HG03045 (cell line): ENCODE measurements at regions not wholly inside any gene's neighbourhood (a gene's known extent, or its start where the extent isn't known, plus 50 kb on each side); places are given as distances from the start of the nearest gene placed in this dataset.
"Not testable (repeated sequence)": the region's sequence is repeated elsewhere in the genome, so short reads cannot be mapped to it uniquely, and the experiment has no call there.

ENCODE experiments used
- ATAC-seq: cut with Tn5 transposase; IDR thresholded peaks from one replicate; pipeline ENCODE4 v1.9.1; 2021; ENCODE audit warnings: mild to moderate bottlenecking, moderate library complexity; ENCODE audit not compliant: unreplicated experiment

DNA sequence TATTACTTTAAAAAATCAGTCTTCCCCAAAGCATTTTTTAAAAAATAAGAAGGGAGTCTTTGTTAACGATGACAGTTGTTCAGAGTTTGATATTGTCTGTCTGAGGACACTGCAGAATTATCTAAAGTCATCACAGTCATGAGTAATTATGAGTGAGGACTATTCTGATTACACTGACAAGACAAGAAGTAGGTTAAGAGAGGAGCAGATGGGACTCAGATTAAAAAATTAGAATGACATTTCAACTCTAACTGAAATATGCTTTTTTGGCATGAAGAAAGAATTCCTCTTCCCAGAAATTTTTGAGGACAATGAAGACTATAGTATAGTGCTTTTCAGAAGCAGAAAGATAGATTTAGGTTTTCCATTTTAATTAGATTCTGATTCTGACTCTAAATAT is 456.5 kb downstream of the EPHA7 start:
- ATAC-seq, result no peak

DNA sequence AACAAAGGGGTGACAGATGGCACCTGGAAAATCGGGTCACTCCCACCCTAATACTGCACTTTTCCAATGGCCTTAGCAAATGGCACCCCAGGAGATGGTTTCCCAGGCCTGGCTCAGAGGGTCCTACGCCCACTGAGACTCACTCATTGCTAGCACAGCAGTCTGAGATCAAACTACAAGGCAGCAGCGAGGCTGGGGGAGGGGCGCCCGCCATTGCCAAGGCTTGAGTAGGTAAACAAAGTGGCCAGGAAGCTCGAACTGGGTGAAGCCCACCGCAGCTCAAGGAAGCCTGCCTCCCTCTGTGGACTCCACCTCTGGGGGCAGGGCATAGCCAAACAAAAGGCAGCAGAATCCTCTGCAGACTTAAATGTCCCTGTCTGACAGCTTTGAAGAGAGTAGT is 467.2 kb downstream of the EPHA7 start:
- not testable (repeated sequence) for ATAC-seq

DNA sequence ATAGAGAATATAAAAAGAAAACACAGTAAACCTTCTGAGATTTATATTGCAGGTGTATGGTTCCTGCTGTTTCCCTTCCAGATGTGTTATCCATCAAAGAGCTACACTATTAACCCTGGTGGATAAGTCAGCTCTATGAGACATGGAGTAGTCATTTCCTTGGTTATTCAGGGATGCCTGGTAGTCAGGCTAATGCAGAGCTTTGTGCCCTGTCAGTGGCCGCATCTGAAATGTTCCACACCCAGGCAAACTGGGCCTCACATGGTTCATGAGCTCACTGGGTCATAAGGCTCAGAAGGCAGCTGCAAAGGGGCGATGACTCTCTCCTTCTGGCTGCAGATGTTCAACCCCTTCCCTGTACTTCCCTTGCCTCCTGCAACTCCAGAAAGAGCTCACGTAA is 473.6 kb downstream of the EPHA7 start:
- no peak for ATAC-seq

DNA sequence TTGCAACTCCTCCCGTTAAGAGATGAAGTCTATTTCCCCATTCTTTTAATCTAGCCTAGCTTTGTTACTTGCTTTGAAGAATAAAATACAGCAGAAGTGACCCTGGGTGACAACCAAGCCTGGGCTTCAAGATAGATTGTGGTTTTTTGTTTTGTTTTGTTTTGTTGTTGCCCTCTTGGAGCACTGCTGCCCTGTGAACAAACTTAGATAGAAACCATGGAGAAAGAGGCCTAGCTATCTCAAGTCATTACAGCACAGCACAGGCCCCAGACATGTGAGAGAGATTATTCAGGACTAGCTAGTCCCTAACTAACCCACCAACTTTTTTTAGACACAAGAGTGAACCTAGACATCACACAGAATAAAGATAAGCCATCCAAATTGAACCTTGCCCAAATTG is 475.2 kb downstream of the EPHA7 start:
- no peak for ATAC-seq

DNA sequence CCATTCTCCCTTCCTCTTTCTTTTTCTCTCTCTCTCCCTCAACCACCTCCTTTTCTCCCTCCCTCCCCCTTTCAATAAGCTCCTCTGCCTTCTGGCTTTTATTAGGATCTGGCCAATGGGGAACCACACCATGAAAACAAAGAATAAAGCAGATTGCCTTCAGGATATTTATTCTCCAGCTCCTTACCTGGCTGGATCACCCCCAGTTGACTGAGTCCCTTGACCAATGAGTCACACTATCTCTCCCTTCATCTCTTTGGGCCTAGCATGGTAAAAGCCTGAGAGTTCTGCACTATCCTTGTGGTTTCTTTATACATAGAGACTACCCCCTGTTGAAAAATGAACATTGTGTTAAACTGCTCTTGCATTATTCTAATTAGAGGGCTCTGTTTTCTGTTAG is 476.8 kb downstream of the EPHA7 start:
- no peak for ATAC-seq

DNA sequence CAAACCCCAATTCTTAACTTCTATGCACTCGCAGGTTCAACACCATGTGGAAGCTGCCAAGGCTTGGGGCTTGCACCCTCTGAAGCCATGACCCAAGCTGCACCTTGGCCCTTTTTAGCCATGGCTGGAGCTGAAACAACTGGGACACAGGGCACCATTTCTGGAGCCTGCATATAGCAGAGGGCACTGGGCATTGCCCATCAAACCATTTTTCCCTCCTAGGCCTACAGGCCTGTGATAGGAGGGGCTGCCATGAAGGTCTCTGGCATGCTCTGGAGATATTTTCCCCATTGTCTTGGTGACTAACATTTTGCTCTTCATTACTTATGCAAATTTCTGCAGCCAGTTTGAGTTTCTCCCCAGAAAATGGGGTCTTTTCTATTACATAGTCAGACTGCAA is 484.7 kb downstream of the EPHA7 start:
- ATAC-seq, result no peak

DNA sequence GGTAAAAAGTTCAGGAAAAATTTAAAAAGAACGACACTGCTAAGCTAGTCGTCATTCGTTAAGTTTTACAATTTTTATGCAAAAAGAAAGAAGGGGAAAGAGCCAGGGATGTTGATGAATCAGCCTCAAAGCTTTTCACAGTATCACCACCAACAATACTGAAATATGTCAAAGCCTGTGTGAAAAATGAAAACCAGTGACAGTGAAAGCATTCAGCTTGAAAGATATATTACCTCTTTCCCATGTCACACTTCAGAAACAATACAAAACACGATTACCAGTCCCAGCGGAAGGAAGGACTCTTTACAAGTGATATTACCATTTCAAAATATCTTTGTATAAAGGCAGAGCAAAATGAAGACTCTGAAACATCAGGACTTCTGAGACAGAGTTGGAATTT is 489.2 kb downstream of the EPHA7 start:
- ATAC-seq, result no peak

DNA sequence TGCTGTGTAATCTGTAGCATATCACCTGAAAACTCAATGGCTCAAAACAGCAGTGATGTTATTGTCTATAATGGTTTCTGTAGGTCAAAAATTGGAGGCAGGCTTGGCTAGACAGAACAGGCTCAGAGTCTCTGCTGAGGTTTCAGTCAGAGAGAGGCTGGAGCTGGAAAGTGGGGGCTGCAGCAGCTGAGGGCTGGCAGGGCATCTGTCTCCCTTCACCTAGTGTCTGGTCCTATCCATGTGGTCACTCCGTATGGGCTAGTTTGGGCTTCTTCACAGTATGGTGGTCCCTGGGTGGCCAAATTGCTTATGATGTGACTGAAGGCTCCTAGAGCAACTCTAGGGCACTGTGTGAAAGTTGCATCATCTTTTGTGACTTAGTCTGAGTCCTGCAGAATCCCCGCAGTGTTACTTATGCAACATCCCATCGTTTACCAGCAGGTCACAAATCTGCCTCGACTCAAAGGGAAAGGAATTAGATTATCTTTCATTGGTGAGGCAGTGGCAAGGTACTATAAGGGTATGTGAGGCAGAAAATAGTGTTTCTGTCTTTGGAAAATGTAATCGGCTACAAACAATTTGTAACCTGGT is 497.0 kb downstream of the EPHA7 start:
- ATAC-seq, result no peak

DNA sequence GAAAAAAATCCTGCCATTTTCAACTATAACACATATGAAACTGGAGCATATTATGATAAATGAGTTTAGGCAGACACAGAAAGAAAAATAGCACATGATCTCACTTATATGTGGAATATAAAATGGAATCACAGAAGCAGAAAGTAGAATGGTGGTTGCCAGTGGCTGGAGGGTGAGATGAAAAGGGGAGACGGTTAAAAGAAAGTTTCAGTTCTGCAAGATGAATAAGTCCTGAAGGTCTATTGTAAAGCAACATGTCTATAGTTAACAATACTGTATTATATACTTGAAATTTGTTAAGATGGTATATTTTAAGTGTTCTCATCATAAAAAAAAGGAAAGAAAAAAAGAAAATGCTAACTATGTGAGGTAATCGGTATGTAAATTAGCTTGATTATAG is 503.9 kb downstream of the EPHA7 start:
- no peak for ATAC-seq

DNA sequence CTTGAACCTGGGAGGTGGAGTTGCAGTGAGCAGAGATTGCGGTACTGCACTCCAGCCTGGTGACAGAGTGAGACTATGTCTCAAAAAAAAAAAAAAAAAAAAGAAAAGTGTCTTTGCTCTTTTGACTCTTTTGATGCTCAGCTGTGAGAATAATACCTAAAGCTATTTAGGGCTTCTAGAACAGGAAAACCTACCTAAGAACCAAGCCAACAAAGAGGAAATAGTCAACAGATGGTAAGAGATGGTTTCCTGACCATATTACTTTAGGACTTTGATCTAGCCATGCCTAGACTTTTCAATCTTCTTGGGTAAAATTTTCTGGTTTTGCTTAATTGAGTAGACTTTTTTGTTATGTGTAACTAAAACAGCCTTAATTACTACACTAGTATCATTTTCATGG is 508.1 kb downstream of the EPHA7 start:
- no peak for ATAC-seq

DNA sequence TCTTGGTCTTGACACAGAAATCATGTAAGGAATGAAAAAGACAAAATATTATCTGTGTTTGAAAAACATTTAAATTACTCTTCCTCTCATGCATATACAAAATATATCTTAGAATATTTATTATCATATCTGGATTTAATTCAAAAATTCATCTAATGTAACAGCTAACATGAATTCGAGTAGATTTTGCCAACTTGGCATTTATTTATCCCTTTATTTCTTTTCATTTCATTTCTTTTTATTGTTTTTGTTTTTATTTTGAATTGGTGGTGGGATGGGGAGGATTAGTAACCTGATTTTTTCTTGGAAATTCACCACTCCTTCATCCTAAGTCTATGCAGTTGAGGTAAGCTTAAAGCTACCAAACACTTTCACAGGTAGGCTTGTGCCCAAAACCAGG is 508.7 kb downstream of the EPHA7 start:
- no peak for ATAC-seq

DNA sequence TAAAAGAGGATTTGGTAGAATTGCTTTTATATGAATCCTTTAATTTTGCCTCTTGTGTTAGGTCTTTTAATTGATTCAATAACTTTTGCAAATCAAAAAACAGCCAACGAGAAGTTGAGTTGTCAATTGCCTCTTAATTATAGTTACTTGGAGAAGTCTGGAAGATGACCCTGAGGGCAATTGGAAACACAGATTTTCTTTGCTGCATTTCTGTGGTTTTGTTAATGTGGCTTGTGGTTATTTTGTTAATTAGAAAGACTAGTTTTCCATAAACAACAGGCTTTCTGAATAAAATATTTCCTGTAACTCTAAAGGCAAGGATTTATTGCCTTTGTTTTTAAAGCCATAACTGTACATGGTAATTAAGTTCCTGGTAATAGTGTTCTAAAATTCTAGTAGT is 513.0 kb downstream of the EPHA7 start:
- ATAC-seq, result no peak

DNA sequence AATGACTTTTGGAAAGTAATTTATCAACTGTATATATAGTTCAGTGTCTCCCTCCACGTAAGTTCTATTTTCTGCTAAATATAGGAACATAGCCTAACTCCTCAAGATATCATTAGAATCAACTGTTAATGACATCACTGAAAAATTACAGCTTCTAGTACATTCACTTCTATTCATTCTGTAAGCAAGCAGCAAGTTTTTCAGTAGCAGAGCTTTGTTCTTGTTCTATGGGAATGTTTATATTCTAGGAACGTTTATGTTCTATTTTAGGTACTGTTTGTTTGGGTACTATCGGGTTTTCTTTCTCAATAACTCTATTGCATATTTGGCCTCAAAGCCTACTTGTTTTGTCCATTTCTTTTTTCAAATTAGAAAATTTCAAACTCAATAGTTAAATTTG is 525.6 kb downstream of the EPHA7 start:
- no peak for ATAC-seq

DNA sequence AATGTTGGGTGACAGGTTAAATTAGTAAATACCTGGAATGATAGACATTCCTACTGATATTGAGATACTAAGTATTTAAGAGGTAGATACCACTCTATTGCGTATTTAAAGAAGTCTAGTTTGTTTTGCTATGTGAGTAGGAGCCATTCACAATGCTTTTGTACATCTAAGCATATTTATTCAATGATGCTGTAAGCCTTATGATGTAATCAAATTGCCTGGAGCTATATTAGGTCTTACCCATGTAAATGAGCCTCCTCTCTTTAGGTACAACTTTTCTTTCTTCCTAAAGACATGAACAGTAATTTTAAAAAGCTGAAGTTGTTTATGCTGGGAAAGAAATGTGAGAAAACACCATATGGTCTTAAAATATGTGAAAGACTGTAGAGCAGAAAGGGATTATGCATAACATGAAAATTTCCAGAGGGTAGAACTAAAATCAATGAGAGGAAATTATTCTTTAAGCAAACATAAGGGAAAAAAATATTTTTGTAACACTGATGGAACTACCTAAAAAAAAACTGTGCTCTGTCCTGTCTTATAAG is 526.7 kb downstream of the EPHA7 start:
- no peak for ATAC-seq

DNA sequence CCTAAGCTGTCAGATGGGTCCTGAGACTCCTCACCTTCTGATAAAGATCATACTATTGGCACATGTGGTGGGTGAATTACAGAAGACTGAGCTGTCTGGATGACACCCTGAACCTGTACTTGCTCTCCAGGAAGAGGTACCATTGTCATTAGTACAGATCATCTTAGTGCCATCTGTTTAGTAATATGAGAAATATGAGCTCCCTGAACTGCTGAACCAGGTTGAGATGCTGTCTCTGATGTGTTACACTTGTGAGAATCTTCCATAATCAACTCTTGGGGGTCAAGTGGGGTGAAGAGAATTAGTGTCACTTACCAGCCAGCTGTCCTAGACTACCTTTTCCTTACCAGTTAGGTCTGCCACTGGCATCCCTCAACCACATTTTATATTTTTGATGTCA is 531.0 kb downstream of the EPHA7 start:
- no peak for ATAC-seq

DNA sequence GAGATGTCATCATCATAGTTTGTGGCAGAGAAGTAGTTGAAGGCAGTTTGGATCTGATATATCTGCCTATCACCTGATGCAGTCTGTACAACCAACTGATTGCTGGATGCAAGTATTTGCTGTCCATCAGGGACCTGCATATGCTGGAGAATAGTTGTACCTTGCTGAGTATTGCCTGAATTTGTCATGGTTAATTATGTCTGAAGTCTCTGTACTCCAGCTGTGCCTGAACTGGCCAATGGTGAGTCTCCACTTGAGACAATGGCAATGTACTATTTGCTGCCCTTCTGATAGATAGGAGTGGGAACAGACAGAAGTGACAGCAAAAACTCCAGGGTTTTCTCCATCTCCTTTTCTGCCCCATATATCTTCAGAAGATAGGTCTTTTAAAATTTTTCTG is 531.5 kb downstream of the EPHA7 start:
- ATAC-seq, result no peak

DNA sequence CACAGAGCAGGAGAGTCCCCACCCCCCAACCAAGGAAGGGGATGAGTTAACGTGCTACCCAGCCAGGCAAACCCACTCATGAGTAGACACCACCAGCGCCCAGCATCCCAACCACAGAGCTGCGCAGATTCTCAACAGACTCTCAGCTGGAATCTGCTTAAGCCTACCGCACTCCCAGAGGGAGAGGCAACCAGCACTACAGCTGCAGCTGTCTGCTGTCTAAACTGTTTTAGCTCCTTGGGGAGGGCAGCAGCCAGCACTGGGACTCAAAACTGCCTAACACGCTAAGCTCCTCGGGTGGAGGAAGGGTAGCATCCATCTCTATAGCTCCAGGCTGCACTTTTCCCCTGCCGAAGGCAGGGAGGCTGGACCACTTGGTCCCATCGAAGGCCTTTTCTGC is 539.8 kb downstream of the EPHA7 start:
- no peak for ATAC-seq

DNA sequence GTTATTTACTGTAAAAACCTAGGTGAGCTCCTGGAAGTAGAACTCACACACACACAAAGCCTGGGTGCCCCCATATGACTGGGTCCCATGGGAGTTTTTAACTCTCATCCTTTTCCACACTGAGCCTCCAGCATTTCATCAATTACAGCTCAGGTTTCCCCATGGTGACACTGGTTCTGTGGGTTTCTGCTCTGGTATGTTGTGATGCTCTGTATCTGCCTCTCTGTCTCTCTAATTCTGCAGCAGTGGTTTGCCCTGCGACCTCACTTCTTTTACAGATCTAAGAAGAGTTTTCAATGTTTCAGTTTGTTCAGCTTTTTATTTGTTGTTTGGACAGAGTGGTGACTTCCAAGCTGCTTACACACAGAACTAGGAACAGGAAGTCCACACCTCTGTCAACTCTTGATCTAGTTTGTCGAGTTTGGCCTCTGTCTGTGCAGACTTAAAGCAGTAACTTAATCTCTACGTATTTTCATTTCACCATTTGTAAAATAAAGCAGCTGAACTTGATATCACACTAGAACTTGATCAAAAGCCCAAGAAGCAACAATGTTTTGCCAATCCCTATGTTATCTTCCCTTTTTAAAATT is 554.3 kb downstream of the EPHA7 start:
- ATAC-seq, result no peak

DNA sequence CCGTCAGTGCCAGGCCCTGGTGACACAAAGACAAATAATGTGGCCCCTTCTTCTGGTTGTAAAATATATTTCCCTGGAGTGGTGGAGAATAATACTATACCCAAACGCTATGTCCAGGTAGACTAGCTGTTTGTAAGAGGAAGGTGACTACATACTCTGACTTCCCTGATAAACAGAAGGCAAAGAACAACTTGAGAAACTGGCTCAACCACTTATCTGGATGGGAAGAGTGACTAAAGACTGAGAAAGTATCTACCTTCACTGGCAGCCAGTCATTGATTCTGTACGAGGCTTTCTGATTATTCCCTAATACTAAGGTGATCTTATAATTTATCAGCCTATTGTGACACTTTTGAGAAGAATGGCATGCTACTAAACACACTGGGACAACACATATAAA is 569.7 kb downstream of the EPHA7 start:
- no peak for ATAC-seq

DNA sequence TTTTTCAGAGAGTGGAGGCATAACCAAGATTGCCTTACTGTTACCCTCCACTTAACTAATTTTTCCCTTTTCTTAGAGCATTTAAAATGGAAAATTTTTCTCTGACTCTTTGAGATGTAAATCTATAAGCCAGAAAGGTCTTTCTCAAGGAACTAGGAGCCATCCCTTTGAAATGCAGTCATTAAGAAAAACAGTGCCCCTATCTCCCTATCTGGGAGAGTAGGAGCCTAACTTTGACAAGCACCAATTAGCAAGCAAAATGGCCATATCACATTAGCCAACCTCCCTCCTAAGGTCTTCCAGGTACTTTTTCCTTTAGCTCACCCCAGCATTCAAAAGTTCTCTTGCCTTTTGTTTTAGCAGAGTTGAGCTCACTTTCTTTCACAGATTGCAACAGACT is 570.5 kb downstream of the EPHA7 start:
- ATAC-seq, result no peak

DNA sequence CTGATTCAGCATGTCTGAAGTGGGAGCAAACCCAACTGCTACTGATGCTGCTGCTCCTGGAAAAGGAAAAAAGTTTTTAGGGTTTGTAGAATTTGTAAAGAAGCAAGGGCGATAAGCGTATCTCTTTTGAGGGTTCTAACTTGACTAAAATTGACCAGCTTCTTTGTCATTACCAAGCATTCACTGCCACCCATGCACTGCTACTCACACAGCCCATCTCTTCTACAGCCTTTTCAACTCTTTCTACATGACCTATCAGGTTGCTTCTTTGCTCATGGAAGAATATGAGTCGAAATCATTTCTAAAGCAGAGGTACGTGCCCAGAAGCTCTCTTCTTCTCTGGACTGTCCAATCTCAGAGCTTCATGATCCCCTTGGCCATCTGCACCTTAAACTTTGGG is 570.9 kb downstream of the EPHA7 start:
- ATAC-seq, result no peak

DNA sequence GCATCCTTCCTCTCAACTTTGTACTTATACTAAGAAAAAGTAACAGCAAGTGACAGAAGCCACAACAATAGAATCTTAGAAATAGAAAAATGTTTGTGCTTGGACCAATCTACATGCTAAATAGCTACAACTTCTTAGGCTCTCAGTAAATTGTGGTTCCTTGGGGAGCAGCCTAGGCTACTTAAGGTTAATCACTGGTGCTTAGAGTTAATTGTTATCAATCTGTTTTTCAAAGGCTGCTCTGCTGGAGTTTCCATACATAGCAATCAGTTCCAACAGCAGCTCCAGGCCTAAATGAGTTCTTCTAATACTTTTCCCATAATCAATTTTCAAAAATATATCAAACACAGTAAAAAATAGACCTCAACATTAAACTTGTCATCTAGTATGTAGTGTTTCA is 571.4 kb downstream of the EPHA7 start:
- no peak for ATAC-seq
